ENCODE measurements at regions not wholly inside any gene's neighbourhood (a gene's known extent, or its start where the extent isn't known, plus 50 kb on each side); places are given as distances from the start of the nearest gene placed in this dataset.
"Not testable (repeated sequence)": the region's sequence is repeated elsewhere in the genome, so short reads cannot be mapped to it uniquely, and the experiment has no call there.

DNA sequence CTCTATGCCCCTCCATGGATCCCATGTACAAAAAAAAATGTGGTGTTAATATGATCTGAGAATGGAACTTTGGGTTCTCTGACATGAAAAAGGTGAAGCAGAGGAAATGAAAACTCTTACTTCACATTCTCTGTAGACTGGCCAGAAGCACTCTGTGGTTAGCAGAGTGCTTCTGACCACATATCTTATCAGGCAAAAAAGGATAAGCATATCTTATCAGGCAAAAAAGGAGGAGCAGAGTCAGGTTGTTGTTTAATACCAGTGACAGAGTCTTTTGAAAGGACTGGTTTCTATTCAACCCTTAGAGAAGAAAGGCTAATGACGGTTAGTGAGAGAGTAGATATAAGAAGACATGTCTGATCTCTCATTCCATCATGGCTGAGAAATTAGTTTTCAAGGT is 1404.8 kb downstream of the SLITRK1 start:
- no peaks in the 10 kb centered on the region for H4K20me1 ChIP-seq (ENCODE audit: insufficient read depth, low read length)
- no TSS peak for BruUV-seq (replicated peaks)
- no peak overlapping the region for H3K27ac ChIP-seq (ENCODE audit: low read depth, low read length, poor library complexity, severe bottlenecking)
- H3K36me3 ChIP-seq (ENCODE audit: insufficient read depth, low read length), result no peaks in the 10 kb centered on the region
- intact Hi-C loops (cut with micrococcal nuclease; ENCODE audit: unreplicated experiment), result no loop called here
- no peak overlapping the region for H3K4me2 ChIP-seq (ENCODE audit: low read length)
- no peak overlapping the region for H3K4me3 ChIP-seq (ENCODE audit: low read depth, low read length, poor library complexity, severe bottlenecking)
- no peaks in the 10 kb centered on the region for H3K9me2 ChIP-seq (ENCODE audit: insufficient read depth, low read length)
- TF ChIP-seq, protein P1, sequence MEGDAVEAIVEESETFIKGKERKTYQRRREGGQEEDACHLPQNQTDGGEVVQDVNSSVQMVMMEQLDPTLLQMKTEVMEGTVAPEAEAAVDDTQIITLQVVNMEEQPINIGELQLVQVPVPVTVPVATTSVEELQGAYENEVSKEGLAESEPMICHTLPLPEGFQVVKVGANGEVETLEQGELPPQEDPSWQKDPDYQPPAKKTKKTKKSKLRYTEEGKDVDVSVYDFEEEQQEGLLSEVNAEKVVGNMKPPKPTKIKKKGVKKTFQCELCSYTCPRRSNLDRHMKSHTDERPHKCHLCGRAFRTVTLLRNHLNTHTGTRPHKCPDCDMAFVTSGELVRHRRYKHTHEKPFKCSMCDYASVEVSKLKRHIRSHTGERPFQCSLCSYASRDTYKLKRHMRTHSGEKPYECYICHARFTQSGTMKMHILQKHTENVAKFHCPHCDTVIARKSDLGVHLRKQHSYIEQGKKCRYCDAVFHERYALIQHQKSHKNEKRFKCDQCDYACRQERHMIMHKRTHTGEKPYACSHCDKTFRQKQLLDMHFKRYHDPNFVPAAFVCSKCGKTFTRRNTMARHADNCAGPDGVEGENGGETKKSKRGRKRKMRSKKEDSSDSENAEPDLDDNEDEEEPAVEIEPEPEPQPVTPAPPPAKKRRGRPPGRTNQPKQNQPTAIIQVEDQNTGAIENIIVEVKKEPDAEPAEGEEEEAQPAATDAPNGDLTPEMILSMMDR (conservative IDR thresholded peaks at IDR 0.05; ENCODE audit: low read length), result no peak
- TF ChIP-seq EZH2phosphoT487 (IDR thresholded peaks at IDR 0.05; ENCODE audit: borderline replicate concordance, low read depth, low read length), result no peak
- H2AFZ ChIP-seq (ENCODE audit: low read length), result no peak overlapping the region
- no peaks in the 10 kb centered on the region for H3K4me1 ChIP-seq (ENCODE audit: insufficient read depth, low read length, poor library complexity, severe bottlenecking)
- H3K9me3 ChIP-seq (ENCODE audit: low read length), result peaks cover 9% of the 10 kb centered on the region; the same call in 1 of the 2 replicates
- H3K79me2 ChIP-seq (ENCODE audit: insufficient read depth, low read depth, low read length), result no peaks in the 10 kb centered on the region
- CTCF ChIA-PET (ENCODE audit: unreplicated experiment), result no interaction called here
- DNase-seq (ENCODE audit: low spot score), result no peak
- POLR2A ChIA-PET, result no interaction called here

DNA sequence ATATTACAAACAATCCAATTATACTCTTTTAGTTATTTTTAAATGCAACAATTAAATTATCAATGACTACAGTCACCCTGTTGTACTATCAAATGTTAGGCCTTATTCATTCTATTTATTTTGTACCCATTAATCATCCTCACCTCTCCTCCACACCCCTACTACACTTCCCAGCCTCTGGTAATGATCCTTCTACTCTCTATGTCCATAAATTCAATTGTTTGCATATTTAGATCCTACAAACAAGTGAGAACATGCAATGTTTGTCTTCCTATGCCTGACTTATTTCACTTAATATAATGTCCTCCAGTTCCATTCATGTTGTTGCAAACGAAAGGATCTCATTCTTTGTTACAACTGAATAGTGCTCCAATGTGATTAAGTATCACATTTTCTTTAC is 1414.6 kb downstream of the SLITRK1 start:
- H3K79me2 ChIP-seq (ENCODE audit: insufficient read depth, low read depth, low read length), result no peaks in the 10 kb centered on the region
- POLR2A ChIA-PET, result no interaction called here

DNA sequence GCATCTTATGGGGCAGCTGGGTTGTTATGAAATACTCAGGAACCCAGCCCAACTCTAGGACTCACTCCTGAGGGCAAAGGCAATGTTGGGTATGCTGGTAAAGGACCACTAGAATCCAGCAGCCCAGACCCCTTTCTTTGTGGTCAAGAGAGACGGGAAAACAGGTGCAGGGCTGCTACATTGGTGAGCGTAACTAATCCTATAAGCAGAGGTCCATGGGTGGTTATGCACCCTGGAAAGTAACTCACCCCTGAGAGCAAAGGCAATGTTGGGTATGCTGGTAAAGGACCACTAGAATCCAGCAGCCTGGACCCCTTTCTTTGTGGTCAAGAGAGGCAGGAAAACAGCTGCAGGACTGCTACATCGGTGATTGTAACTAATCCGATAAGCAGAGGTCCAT is 1422.7 kb downstream of the SLITRK1 start:
- BruUV-seq (replicated peaks); H3K4me1 ChIP-seq (ENCODE audit: insufficient read depth, low read length, poor library complexity, severe bottlenecking); DNase-seq (ENCODE audit: low spot score); H3K27ac ChIP-seq (ENCODE audit: low read depth, low read length, poor library complexity, severe bottlenecking); H3K9me2 ChIP-seq (ENCODE audit: insufficient read depth, low read length); H2AFZ ChIP-seq (ENCODE audit: low read length); H3K4me3 ChIP-seq (ENCODE audit: low read depth, low read length, poor library complexity, severe bottlenecking); intact Hi-C loops (cut with micrococcal nuclease; ENCODE audit: unreplicated experiment); CTCF ChIA-PET (ENCODE audit: unreplicated experiment); H3K9me3 ChIP-seq (ENCODE audit: low read length); POLR2A ChIA-PET; H4K20me1 ChIP-seq (ENCODE audit: insufficient read depth, low read length); H3K4me2 ChIP-seq (ENCODE audit: low read length); H3K36me3 ChIP-seq (ENCODE audit: insufficient read depth, low read length); H3K79me2 ChIP-seq (ENCODE audit: insufficient read depth, low read depth, low read length): not testable (repeated sequence)

More for the DNA sequence above, 1414.6 kb downstream of the SLITRK1 start:
- Histone ChIP-seq H3K27ac (ENCODE audit: low read depth, low read length, poor library complexity, severe bottlenecking) (no peak overlapping the region), H3K4me2 (ENCODE audit: low read length) (no peak overlapping the region), H4K20me1 (ENCODE audit: insufficient read depth, low read length) (no peaks in the 10 kb centered on the region), H2AFZ (ENCODE audit: low read length) (no peak overlapping the region), H3K4me1 (ENCODE audit: insufficient read depth, low read length, poor library complexity, severe bottlenecking) (no peaks in the 10 kb centered on the region), H3K9me2 (ENCODE audit: insufficient read depth, low read length) (no peaks in the 10 kb centered on the region), H3K36me3 (ENCODE audit: insufficient read depth, low read length) (no peaks in the 10 kb centered on the region), H3K4me3 (ENCODE audit: low read depth, low read length, poor library complexity, severe bottlenecking) (no peak overlapping the region), H3K9me3 (ENCODE audit: low read length) (no peaks in the 10 kb centered on the region)
- BruUV-seq (replicated peaks), result no TSS peak
- intact Hi-C loops (cut with micrococcal nuclease; ENCODE audit: unreplicated experiment), result no loop called here
- no peak for DNase-seq (ENCODE audit: low spot score)
- CTCF ChIA-PET (ENCODE audit: unreplicated experiment), result no interaction called here
- TF ChIP-seq, protein P1 (conservative IDR thresholded peaks at IDR 0.05; ENCODE audit: low read length), result no peak
- no peak for TF ChIP-seq EZH2phosphoT487 (IDR thresholded peaks at IDR 0.05; ENCODE audit: borderline replicate concordance, low read depth, low read length)
